HG03469 (cell line): ENCODE measurements at regions not wholly inside any gene's neighbourhood (a gene's known extent, or its start where the extent isn't known, plus 50 kb on each side); places are given as distances from the start of the nearest gene placed in this dataset.

Experiments used
- ATAC-seq: cut with Tn5 transposase; IDR thresholded peaks from one replicate; pipeline ENCODE4 v1.9.1; 2021; ENCODE audit warnings: mild to moderate bottlenecking, moderate library complexity, moderate number of reproducible peaks; ENCODE audit not compliant: unreplicated experiment

DNA sequence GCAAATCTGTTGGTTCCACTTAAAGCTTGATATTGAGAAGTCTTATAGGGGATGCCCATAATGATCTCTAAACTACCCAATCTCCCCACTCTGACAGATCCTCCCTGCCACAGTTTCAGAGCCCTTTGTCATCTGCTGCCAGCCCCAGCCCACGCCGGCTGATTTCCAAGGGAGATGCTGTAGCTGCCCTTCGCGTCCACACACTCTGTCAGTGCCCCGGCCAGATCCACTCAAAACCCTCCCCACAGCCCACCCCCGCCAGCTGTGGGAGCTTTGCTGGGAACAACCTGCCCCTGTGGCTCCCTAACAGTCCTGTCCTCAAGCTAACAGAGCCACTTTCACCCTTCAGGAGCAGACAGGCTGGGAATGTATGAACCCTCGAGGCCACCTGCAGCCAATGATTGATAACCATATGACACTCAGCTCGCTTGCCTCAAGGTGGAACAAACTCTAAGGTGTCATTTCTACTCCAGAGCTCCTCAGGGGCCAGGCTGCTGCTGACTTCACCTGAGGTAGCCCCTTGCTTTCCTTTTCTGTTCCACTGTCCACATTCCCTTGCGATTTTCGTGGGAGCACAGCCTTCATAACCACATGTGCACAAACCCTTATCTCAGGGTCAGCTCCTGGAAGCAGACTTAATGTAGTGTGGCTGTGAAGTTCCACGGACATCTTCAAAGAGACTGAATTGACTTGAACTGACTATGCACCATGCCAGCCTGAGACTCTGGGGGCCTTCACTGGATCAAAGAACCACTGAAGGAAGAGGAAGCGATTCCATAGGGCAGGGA, 92.6 kb upstream of the LGALSL start:
- ATAC-seq: no peak

GRCh38 chr2:64362562-64363026, 91.4 kb upstream of the LGALSL start:
- no peak for ATAC-seq

GRCh38 chr2:64363140-64363539, 90.8 kb upstream of the LGALSL start:
- no peak for ATAC-seq

DNA sequence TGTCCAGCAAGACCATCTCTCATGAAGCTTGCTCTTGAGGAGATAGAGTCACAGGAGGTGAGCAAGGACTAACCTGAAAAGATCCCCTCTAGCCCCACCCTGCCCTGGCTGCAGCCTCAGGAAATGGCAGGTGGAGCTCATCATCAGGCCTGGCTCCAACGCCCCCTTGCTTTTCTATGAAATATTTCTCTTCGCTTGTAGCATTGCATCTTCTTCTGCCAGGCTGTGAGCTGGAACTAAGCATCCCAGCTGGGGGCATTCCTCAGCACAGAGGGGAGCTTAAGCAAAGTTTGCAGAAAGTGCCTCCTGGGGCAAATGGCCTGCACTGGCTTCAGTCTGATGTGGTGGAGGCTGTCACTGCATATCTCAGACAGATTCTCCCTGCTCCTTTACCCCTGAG, 90.1 kb upstream of the LGALSL start:
- ATAC-seq: no peak

GRCh38 chr2:64367444-64368232, 86.3 kb upstream of the LGALSL start:
- no peak for ATAC-seq

- ATAC-seq: no peak
Measured at GRCh38 chr2:64369706-64370105, 84.3 kb upstream of the LGALSL start.

- no peak for ATAC-seq
Measured at GRCh38 chr2:64371727-64372126, 82.2 kb upstream of the LGALSL start.

DNA sequence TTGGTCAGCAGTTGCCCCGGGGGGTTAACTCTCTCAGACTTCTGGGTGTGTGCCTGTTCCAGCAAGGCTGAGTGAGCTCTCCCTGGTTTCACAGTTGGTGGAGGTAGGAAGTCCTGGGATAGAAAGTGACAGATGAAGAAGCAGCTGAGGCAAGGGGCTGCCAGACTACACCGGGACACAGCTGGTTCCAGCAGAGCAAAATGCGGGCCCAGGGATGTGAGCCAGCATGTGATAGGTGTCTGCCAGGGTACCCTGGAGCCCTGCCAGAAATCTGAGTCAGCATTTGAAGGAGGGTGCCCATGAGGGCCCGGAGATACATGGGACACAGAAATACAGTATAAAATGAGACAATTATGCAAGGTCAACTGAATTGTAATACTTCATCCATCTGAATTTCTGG, 79.3 kb upstream of the LGALSL start:
- ATAC-seq: no peak

DNA sequence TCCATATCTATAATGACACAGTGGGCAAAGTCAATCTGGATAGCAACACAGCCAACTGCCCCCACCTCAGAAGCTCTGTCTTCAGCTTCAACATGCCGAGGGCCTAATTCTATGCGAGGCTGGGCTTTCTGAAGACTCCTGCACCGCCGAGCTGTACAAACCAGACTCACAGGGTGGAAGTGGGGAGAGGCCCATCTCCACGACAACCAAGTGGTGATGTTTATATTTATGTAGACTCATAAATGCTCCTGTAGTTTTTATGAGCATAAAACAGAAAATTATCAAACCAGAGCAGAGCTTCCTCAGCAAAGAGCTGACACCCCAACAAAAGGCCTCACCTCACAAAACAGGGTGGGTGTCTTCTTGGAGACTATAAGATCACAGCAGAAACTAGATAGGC, 77.0 kb upstream of the LGALSL start:
- ATAC-seq: no peak

DNA sequence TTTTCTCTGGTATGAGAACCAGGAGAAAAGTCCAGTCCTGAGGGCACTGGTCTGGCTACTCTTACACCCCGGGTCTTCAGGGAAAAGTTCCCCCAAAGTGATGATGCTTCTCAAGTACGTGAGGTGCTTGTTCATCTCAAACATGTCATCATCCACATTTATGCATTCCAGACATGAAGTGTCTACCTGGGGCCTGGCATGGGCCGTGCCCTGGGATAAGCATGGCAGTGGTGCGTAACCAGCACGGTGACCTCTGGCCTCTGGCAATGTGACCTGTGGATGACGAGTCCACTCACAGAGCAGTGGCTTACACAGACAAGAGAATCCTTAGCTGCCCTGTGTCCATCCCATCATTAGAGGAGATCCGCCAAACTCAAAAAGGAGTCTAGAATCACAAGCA, 74.8 kb upstream of the LGALSL start:
- no peak for ATAC-seq

GRCh38 chr2:64380853-64381527, 73.0 kb upstream of the LGALSL start:
- ATAC-seq: no peak

GRCh38 chr2:64383016-64383591, 70.9 kb upstream of the LGALSL start:
- ATAC-seq: no peak

DNA sequence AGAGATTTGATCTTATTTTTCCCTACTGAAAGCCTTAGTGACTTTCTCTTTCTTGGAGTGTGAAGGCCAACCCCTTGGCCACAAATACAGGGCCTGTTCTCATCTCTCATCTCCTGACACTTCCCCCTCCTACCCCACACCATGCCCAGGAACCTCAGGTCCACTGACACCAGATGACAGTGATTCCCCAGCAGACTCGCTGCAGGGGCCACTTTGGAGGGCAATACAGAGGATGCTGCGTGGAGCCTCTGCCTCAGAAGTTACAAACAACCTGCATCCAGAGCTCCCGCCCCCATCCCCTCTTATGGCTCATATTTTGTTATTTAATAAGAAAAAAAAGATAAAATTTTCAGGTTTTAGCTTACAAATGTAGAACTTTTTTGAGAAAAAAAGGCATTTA, 70.1 kb upstream of the LGALSL start:
- no peak for ATAC-seq

GRCh38 chr2:64386676-64387075, 67.3 kb upstream of the LGALSL start:
- ATAC-seq: no peak

- no peak for ATAC-seq
Measured at GRCh38 chr2:64390586-64390985, 63.4 kb upstream of the LGALSL start.

DNA sequence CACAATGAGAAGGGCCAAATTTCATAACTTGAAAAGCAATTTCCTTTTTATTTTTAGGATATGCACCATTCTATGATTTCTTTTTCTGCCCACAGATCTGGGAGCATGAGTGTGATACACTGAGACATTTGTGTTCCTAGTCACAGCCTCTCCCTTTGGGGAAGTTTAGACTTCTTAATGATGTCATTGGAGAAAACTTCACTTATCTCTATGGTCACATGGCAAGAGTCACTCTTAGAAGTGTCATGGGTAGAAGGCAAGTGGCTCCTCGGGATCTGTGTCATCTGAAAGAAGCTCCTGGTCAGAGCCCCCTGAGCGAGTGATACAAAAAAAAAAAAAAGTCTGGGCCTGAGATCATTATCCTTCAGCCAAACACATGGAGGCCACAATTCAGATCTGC, 62.5 kb upstream of the LGALSL start:
- ATAC-seq: no peak

DNA sequence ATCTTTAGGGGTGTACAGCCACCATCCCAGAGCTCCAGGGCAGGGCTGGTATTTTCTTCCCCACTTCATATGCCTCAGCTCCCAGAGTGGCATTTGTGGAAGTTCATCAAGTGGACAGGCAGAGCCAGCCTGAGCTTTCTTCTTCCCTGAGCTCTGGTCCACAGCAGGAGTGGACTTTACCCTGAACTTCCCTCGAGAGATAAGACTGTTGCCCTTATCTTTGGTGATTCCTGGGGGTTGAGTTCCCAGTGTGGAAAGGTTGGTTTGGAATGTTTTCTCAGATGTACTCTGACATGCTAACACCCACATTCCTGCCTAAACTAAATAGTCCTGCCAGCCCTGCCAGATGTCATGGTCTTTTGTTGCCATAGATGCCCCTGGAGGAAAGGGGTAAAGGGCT, 62.0 kb upstream of the LGALSL start:
- no peak for ATAC-seq

DNA sequence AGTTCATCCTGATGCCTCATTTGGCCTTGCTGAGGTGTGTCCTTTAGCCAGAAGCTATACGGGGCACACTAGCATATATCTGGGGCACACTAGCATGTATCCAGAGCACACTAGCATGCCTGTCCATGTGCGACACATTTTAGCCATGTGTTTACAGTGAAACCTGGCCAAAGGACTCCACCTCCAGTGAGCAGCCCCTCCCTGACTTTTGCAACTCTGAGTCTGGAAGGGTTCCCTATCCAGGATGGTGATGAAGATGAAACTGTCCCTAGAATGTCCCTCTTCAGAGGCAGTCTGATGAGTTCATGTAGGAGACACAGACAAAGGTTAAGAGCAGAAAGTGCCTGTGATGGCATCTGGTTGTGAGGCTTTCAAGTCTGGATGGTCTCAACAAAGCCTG, 61.4 kb upstream of the LGALSL start:
- no peak for ATAC-seq

DNA sequence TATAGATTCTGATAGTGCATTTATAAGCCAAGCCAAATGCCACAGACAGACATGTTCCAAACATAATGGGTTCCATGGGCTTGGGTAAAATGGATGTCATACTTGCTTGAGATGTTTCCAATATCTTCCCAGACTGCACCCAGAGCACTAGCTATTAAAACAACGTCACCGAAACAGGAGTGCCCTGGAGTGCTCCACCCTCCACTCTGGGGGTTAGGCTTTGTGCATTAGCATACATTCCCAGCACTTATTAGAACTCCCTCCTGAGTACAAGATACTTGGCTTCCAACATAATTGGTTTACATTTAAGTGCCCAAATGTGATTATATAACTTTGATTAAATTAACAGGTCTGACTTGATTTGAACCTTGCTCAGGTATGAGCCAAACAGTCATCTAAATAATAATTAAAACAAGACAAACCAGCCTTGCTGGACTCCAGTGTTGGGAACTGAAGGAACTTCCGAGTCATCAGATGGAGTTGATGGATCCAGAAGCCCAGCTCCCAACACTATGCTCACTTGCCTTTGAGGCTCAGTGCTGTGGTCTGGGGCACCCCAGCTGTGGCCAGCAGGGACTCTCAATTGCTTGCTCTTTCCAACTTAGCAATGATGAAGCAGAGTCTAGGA, 60.5 kb upstream of the LGALSL start:
- ATAC-seq: no peak

GRCh38 chr2:64394153-64394552, 59.8 kb upstream of the LGALSL start:
- ATAC-seq: no peak

DNA sequence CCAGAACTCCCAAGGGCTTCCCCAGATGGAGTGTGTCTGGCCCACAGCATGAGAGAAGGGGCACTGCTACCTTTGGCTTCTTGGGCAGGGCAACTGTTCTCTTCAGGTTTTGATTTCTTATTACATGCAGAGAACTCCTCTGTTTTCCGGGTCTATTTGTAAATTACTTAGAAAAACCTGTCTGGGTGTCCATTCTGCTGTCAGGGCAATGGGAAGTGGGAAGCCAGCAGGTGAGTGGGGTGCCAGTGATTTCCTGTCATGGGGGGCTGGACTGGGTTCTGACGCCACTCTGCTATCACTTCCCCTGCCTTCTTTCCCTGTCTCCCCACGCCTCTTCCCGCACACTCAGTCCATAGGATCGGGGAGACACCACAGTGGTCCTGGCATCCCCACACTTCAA, 58.0 kb upstream of the LGALSL start:
- ATAC-seq: no peak
